Right lobe of liver (tissue), 6 donors: ENCODE measurements at regions not wholly inside any gene's neighbourhood (a gene's known extent, or its start where the extent isn't known, plus 50 kb on each side); places are given as distances from the start of the nearest gene placed in this dataset.

Experiments
- ATAC-seq, 4 donors: fragments of 200-7000 bp; cut with Tn5 transposase; one replicate each; pipeline ENCODE4 v1.9.1; 2020; ENCODE audit warnings: mild to moderate bottlenecking in 4 of 4, moderate library complexity in 4 of 4
- DNase-seq, 3 donors: peaks; one replicate each; pipeline ENCODE4 v3.0.0-alpha.2; 2020
- H3K27ac ChIP-seq, 3 donors: fragments of 200-600 bp; one replicate each; pipeline ENCODE4 v1.8.0; 2022
- H3K27me3 ChIP-seq, 2 donors: fragments of 200-600 bp; one replicate each; pipeline ENCODE4 v1.8.0; 2022
- H3K36me3 ChIP-seq, 4 donors: fragments of 200-600 bp; sonication (generic) in 1 of 4; one replicate each; pipeline versions ENCODE4 v1.5.1 to v1.8.0; 2017 to 2022; ENCODE audit warnings: control low read depth in 1 of 4
- H3K4me1 ChIP-seq, 4 donors: fragments of 200-600 bp; sonication (generic) in 1 of 4; one replicate each; pipeline versions ENCODE4 v1.5.1 to v1.8.0; 2017 to 2022; ENCODE audit warnings: control low read depth in 1 of 4
- H3K4me3 ChIP-seq, 3 donors: fragments of 200-600 bp; one replicate each; pipeline ENCODE4 v1.8.0; 2022
- H3K9me3 ChIP-seq, 4 donors: fragments of 200-600 bp; sonication (generic) in 1 of 4; one replicate each; pipeline versions ENCODE4 v1.5.1 to v1.8.0; 2017 to 2022; ENCODE audit warnings: control low read depth in 1 of 4
- POLR2A ChIP-seq: fragments of 450-650 bp; IDR thresholded peaks from one replicate; pipeline ENCODE4 v1.6.1; 2017; ENCODE audit warnings: antibody characterized with exemption, mild to moderate bottlenecking
- WGBS: methylation state at CpG from one replicate; pipeline ENCODE4 v1.1.6; 2018; ENCODE audit warnings: low coverage, low lambda C conversion rate; ENCODE audit not compliant: insufficient coverage; ENCODE audit errors: missing lambda C conversion rate; 5-methylcytosine and 5-hydroxymethylcytosine counted together
- intact Hi-C, 2 donors: fragments of 100-400 bp; cut with DNase I; formaldehyde crosslinking; loops; one replicate each; pipeline versions ENCODE4 v1.11.2 to v1.14.1; 2022
- TF ChIP-seq, protein P1 (sequence below), 4 donors: fragments of 200-600 bp in 3 of 4; fragments of 450-650 bp in 1 of 4; IDR thresholded peaks; one replicate each; pipeline versions ENCODE4 v1.5.1 to v1.8.0; 2016 to 2022; ENCODE audit warnings: antibody characterized with exemption in 4 of 4, mild to moderate bottlenecking in 2 of 4
- donor health status: DM: no; HTN: yes; CAD: no.
- donor health status: DM: no; HTN: no; CAD: no.
- donor health status: DM: no; HTN: no; CAD: no.
- donor health status: DM: no; HTN: yes; CAD: no.
- donor health status: DM: no; HTN: yes; CAD: no.

DNA sequence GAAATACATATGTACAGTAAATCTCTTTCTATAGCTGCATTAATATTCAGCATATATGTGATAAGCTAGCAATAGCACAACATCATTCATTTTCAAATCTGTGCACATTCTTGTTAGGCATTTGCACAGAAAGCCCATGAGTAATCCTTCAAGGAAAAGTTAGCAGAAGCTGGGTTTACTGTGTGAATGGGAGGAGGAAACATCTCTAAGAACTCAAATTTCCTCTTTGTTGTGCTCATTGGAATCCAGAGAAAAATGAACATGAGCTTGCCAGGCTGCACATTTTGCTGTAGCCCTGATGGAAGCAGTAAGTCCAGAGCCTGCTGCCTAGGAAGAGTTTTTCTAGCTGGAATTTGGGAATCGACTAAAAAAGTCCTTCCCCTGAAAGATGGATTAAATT, 214.2 kb upstream of the FOXD3 start:
- no peaks in the 10 kb centered on the region for H3K4me1 ChIP-seq
- TF ChIP-seq, protein P1, sequence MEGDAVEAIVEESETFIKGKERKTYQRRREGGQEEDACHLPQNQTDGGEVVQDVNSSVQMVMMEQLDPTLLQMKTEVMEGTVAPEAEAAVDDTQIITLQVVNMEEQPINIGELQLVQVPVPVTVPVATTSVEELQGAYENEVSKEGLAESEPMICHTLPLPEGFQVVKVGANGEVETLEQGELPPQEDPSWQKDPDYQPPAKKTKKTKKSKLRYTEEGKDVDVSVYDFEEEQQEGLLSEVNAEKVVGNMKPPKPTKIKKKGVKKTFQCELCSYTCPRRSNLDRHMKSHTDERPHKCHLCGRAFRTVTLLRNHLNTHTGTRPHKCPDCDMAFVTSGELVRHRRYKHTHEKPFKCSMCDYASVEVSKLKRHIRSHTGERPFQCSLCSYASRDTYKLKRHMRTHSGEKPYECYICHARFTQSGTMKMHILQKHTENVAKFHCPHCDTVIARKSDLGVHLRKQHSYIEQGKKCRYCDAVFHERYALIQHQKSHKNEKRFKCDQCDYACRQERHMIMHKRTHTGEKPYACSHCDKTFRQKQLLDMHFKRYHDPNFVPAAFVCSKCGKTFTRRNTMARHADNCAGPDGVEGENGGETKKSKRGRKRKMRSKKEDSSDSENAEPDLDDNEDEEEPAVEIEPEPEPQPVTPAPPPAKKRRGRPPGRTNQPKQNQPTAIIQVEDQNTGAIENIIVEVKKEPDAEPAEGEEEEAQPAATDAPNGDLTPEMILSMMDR (IDR thresholded peaks at IDR 0.05) = no peak
- TF ChIP-seq POLR2A = no peak
- 53% methylated on average over 1 of the region's 1 CpG for WGBS
- no peaks in the 10 kb centered on the region for H3K9me3 ChIP-seq
- no peak for ATAC-seq
- no peaks in the 10 kb centered on the region for H3K36me3 ChIP-seq
- no peak overlapping the region for H3K4me3 ChIP-seq
- H3K27me3 ChIP-seq = peaks cover 0 to 3% of the 10 kb centered on the region in 2 donors
- no peak for DNase-seq
- intact Hi-C loops = no loop called here
- no peak overlapping the region for H3K27ac ChIP-seq

DNA sequence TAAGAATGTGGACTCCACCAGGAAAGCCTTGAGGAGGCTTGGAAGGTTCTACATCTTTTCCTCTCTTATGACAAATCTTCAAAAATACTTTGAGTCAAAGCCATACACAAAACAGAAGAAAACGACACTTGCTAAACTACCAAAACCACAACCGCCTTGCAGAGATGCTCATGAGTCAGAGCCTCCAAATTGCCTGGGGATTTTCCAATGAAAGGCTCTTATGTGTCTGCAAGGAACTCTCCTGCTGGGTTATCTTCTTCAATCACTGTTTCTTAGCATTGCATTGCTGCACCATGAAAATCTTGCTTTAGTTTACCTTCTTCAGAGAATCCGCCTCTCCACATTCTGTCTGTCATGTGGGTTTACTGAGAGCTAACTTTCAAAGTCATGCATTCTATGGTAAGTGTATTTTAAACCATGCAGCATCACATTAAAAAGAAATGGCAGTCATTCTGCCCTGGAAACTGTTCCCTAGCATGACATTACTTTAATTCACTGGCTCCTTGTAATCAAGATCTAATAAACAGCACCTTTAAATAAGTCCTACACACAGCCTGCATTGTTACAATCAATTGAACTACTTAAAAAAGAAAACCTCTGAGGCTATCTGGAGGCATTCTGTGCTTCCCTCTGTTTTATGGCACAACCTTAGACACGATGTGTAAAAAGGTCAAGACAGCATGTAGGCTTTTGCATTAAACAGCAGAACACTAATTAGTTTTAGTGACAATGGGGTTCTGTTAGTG, 210.0 kb upstream of the FOXD3 start:
- H3K4me1 ChIP-seq = peaks cover 0 to 8% (median 0%) of the 10 kb centered on the region in 4 donors
- no peak for DNase-seq
- no peak overlapping the region for H3K27ac ChIP-seq
- intact Hi-C loops = no loop called here
- ATAC-seq = no peak
- no peaks in the 10 kb centered on the region for H3K9me3 ChIP-seq
- TF ChIP-seq, protein P1 (IDR thresholded peaks at IDR 0.05) = no peak
- TF ChIP-seq POLR2A = no peak
- H3K4me3 ChIP-seq = no peak overlapping the region
- no peaks in the 10 kb centered on the region for H3K36me3 ChIP-seq
- 45% methylated on average over 4 of the region's 4 CpGs for WGBS
- H3K27me3 ChIP-seq = peaks cover 0 to 3% of the 10 kb centered on the region in 2 donors

GRCh38 chr1:63115527-63115926, 206.8 kb upstream of the FOXD3 start:
- TF ChIP-seq, protein P1 (IDR thresholded peaks at IDR 0.05) = no peak
- TF ChIP-seq POLR2A = no peak
- DNase-seq (no peak), ATAC-seq (peak; percentile 52 to 83 (median 72))
- Histone ChIP-seq H3K4me3 (no peak overlapping the region), H3K9me3 (no peaks in the 10 kb centered on the region), H3K4me1 (peaks cover 0 to 8% (median 0%) of the 10 kb centered on the region in 4 donors), H3K36me3 (no peaks in the 10 kb centered on the region), H3K27ac (no peak overlapping the region), H3K27me3 (no peaks in the 10 kb centered on the region)
- intact Hi-C loops = no loop called here
- 45% methylated on average over 3 of the region's 3 CpGs for WGBS

GRCh38 chr1:63116016-63116415, 206.4 kb upstream of the FOXD3 start:
- Histone ChIP-seq H3K4me3 (no peak overlapping the region), H3K4me1 (peaks cover 0 to 8% (median 0%) of the 10 kb centered on the region in 4 donors), H3K27ac (no peak overlapping the region), H3K36me3 (no peaks in the 10 kb centered on the region), H3K9me3 (no peaks in the 10 kb centered on the region), H3K27me3 (no peaks in the 10 kb centered on the region)
- intact Hi-C loops = no loop called here
- ATAC-seq (peak in 2 of 4 donors; percentile 7 to 18), DNase-seq (no peak)
- TF ChIP-seq POLR2A = no peak
- TF ChIP-seq, protein P1 (IDR thresholded peaks at IDR 0.05) = no peak
